ENCODE measurements at regions not wholly inside any gene's neighbourhood (a gene's known extent, or its start where the extent isn't known, plus 50 kb on each side); places are given as distances from the start of the nearest gene placed in this dataset.

DNA sequence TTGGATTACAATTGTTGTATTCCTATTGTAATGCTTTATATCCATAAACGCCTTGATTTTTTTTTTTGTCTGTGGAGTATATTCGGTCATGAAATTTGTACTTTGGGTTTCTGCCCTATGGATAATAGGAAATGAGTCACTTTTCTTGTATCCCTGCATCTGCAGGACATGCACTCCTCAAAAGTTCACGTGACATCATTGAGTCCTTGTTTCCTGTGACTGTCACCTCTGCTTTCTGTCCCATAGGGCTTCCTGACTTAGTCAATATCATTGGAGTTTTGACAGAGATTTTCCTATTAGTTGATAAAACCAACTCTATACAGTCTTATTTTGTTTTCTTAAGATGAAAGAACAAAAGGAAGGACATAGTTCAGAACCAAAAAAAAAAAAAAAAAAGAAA lies 356.3 kb downstream of the MAT2B start:
- no peak for TF ChIP-seq POLR2A (IDR thresholded peaks at IDR 0.05)
- TF ChIP-seq, protein P1, sequence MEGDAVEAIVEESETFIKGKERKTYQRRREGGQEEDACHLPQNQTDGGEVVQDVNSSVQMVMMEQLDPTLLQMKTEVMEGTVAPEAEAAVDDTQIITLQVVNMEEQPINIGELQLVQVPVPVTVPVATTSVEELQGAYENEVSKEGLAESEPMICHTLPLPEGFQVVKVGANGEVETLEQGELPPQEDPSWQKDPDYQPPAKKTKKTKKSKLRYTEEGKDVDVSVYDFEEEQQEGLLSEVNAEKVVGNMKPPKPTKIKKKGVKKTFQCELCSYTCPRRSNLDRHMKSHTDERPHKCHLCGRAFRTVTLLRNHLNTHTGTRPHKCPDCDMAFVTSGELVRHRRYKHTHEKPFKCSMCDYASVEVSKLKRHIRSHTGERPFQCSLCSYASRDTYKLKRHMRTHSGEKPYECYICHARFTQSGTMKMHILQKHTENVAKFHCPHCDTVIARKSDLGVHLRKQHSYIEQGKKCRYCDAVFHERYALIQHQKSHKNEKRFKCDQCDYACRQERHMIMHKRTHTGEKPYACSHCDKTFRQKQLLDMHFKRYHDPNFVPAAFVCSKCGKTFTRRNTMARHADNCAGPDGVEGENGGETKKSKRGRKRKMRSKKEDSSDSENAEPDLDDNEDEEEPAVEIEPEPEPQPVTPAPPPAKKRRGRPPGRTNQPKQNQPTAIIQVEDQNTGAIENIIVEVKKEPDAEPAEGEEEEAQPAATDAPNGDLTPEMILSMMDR (IDR thresholded peaks at IDR 0.05): no peak

All from thyroid gland (tissue), 4 donors.